ENCODE measurements at regions not wholly inside any gene's neighbourhood (a gene's known extent, or its start where the extent isn't known, plus 50 kb on each side); places are given as distances from the start of the nearest gene placed in this dataset.
"Not testable (repeated sequence)": the region's sequence is repeated elsewhere in the genome, so short reads cannot be mapped to it uniquely, and the experiment has no call there.

- DNase-seq, result no peak
Measured at GRCh38 chr7:56449762-56450161, 333.5 kb upstream of the NUPR2 start.

GRCh38 chr7:56447864-56448693 is 331.9 kb upstream of the NUPR2 start:
- DNase-seq, result no peak

GRCh38 chr7:56420528-56420927 is 304.3 kb upstream of the NUPR2 start:
- DNase-seq, result not testable (repeated sequence)

- DNase-seq, result no peak
Measured at GRCh38 chr7:56375173-56375572, 259.0 kb upstream of the NUPR2 start.

GRCh38 chr7:56374666-56375065 is 258.4 kb upstream of the NUPR2 start:
- DNase-seq, result not testable (repeated sequence)

- not testable (repeated sequence) for DNase-seq
Measured at GRCh38 chr7:56373314-56373713, 257.1 kb upstream of the NUPR2 start.

DNA sequence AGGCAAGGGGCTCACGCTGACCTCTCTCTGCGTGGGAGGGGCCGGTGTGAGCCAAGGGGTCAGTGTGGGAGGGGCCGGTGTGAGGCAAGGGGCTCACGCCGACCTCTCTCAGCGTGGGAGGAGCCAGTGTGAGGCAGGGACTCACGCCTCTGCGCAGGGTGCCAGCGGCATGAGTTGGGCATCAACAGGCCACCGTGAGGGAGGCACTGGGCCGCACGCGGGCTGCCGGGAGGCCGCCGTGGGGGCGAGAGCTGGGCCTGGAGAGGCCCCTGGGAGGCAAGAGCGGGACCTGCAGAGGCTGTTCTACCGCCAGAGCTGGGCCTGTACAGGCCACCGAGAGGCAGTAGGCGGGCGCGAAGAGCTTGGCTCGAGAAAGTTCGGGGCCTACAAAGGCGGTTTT is 255.6 kb upstream of the NUPR2 start:
- not testable (repeated sequence) for DNase-seq

DNA sequence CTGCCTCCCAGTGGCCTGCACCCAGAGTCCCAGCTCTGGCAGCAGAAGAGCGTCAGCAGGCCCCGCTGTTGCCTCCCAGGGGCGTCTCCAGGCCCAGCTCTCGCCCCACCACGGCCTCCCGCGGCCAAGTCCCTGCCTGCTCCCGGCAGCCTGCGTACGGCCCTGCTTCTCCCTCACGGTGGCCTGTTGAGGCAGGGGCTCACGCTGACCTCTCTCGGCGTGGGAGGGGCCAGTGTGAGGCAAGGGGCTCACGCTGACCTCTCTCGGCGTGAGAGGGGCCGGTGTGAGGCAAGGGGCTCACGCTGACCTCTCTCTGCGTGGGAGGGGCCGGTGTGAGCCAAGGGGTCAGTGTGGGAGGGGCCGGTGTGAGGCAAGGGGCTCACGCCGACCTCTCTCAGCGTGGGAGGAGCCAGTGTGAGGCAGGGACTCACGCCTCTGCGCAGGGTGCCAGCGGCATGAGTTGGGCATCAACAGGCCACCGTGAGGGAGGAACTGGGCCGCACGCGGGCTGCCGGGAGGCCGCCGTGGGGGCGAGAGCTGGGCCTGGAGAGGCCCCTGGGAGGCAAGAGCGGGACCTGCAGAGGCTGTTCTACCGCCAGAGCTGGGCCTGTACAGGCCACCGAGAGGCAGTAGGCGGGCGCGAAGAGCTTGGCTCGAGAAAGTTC is 254.1 kb upstream of the NUPR2 start:
- DNase-seq, result not testable (repeated sequence)

DNA sequence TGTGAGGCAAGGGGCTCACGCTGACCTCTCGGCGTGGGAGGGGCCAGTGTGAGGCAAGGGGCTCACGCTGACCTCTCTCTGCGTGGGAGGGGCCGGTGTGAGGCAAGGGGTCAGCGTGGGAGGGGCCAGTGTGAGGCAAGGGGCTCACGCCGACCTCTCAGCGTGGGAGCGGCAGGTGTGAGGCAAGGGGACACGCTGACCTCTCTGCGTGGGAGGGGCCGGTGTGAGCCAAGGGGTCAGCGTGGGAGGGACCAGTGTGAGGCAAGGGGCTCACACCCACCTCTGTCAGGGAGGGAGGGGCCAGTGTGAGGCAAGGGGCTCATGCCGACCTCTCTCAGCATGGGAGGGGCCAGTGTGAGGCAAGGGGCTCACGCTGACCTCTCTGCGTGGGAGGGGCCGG is 251.7 kb upstream of the NUPR2 start:
- not testable (repeated sequence) for DNase-seq

DNA sequence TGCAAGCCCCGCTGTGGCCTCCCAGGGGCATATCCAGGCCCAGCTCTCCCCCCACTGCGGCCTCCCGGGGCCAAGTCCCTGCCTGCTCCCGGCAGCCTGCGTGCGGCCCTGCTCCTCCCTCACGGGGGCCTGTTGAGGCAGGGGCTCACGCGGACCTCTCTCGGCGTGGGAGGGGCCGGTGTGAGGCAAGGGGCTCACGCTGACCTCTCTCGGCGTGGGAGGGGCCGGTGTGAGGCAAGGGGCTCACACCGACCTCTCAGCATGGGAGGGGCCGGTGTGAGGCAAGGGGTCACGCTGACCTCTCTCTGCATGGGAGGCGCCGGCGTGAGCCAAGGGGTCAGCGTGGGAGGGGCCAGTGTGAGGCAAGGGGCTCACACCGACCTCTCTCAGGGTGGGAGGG is 251.2 kb upstream of the NUPR2 start:
- not testable (repeated sequence) for DNase-seq

DNA sequence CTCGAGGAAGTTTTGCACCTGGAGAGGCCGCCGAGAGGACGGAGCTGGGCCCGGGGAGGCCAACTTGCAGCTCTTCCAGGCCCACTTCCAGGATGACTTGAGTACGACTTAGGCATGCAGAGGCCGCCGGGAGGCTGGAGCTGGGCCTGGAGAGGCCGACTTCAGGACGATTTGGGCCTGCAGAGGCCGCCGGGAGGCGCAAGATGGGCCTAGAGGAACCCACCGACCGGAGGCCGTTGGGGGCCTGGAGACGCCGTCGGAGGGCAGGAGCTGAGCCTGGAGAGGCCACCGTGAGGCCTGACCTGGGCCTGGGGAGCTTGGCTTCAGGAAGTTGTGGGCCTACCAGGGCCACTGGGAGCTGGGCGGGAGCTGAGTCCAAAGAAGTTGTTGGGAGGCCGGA is 250.5 kb upstream of the NUPR2 start:
- DNase-seq, result not testable (repeated sequence)

- DNase-seq, result not testable (repeated sequence)
Measured at GRCh38 chr7:56352576-56352975, 236.4 kb upstream of the NUPR2 start.

- DNase-seq, result not testable (repeated sequence)
Measured at GRCh38 chr7:56351181-56351580, 235.0 kb upstream of the NUPR2 start.

DNA sequence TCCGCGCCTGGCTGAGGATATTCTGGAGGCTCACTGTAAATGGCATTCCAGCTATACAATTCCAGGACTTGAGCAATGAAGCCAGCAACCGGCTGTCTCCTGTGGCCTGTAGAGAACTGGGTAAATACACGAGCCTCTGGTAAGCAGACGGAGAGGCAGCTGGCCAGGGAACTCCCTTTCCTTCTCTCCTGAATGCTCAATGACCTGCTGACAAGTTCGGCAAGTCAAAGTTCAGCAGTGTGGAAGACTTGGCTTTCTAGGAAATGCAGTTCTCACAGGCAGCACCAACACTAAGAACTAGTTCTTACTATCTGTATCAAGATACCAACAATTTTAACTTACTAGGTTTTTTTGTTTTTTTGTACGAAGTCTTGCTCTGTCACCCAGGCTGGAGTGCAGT is 232.1 kb upstream of the NUPR2 start:
- DNase-seq, result not testable (repeated sequence)

GRCh38 chr7:56328327-56328726 is 212.1 kb upstream of the NUPR2 start:
- DNase-seq, result not testable (repeated sequence)

- no peak for DNase-seq
Measured at GRCh38 chr7:56290548-56290947, 174.3 kb upstream of the NUPR2 start.

- DNase-seq, result no peak
Measured at GRCh38 chr7:56287429-56288138, 171.4 kb upstream of the NUPR2 start.

GRCh38 chr7:56256108-56256507 is 139.9 kb upstream of the NUPR2 start:
- DNase-seq, result no peak

DNA sequence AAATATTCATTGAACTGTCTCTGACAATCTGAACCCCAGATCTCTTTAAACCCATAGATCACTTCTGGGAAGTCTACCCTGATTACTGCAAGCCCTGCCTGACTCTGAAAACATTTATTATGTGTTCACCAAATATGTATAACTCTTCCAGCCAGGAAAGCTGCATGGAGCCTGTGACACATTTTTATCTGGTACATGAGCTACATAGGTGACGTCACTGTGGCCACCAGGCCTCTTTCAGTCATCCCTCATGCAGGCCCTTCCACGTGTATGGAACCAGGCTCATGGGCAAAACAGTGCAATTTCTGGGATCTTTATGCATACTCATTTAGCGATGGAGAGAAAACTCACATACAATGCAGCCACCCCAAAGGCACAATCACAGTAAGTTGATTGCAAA is 133.9 kb upstream of the NUPR2 start:
- no peak for DNase-seq

- DNase-seq, result no peak
Measured at GRCh38 chr7:56229631-56230030, 113.4 kb upstream of the NUPR2 start.

- no peak for DNase-seq
Measured at GRCh38 chr7:56222866-56223265, 106.6 kb upstream of the NUPR2 start.

DNA sequence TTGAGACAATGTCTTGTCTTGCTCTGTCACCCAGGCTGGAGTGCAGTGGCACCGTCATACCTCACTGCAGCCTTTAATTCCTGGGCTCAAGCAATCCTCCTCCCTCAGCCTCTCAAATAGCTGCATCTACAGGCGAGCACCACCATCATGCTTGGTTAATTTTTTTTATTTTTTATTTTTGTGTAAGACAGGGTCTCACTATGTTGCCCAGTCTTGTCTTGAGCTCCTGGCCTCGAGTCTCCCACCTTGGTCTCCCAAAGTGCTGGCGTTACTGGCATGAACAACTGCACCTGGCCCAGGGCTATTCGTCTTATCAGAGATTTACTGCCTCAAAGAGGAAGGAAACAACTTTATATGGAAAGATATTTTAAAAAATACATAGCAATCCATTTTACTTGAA is 102.8 kb upstream of the NUPR2 start:
- DNase-seq, result no peak

DNA sequence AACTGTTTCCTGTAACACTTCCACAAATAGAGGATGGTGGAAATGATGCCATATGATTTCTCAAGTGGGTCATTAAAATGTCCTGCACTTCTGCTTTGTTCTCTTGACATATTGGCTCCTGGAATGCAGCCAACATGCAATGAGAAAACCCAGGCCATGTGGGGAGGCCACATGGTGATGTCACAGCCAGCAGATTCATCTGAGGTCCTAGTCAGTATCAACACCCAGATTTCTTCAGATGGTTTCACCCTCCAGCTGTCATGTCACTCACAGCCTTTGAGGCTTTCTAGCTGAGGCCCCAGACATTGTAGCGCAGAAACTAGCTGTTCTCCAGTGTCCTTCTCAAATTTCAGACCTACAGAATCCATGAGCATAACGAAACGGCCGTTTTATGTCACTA is 102.3 kb upstream of the NUPR2 start:
- peak; percentile 26 for DNase-seq

GRCh38 chr7:56213574-56213973 is 97.4 kb upstream of the NUPR2 start:
- no peak for DNase-seq
